GM21390 (cell line): ENCODE measurements at regions not wholly inside any gene's neighbourhood (a gene's known extent, or its start where the extent isn't known, plus 50 kb on each side); places are given as distances from the start of the nearest gene placed in this dataset.

Source experiments
- ATAC-seq: cut with Tn5 transposase; IDR thresholded peaks from one replicate; pipeline ENCODE4 v1.9.1; 2021; ENCODE audit not compliant: unreplicated experiment

- no peak for ATAC-seq
Measured at GRCh38 chr11:92850296-92850826, 119.1 kb upstream of the MTNR1B start.

DNA sequence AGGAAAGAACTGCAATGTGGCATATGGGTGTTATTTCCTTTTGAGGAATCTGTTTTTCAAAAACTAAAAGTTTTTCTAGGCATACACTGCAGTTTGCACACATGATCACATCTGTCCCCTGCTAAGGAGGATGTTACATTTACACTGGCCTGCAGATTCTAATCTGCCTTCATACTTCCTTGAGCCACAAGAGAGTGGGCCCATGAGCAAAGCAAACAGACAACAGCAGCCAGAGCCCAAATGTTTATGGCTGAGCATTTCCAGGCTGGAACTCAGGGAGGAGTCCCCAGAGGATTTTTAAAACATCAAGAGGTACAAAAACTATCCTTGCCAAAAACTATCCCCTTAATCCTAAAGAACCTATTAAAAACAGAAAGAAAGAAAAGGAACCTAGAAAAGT, 117.2 kb upstream of the MTNR1B start:
- ATAC-seq: no peak

GRCh38 chr11:92852946-92853345, 116.5 kb upstream of the MTNR1B start:
- no peak for ATAC-seq

GRCh38 chr11:92854162-92854561, 115.3 kb upstream of the MTNR1B start:
- no peak for ATAC-seq

- no peak for ATAC-seq
Measured at GRCh38 chr11:92854952-92855351, 114.5 kb upstream of the MTNR1B start.

DNA sequence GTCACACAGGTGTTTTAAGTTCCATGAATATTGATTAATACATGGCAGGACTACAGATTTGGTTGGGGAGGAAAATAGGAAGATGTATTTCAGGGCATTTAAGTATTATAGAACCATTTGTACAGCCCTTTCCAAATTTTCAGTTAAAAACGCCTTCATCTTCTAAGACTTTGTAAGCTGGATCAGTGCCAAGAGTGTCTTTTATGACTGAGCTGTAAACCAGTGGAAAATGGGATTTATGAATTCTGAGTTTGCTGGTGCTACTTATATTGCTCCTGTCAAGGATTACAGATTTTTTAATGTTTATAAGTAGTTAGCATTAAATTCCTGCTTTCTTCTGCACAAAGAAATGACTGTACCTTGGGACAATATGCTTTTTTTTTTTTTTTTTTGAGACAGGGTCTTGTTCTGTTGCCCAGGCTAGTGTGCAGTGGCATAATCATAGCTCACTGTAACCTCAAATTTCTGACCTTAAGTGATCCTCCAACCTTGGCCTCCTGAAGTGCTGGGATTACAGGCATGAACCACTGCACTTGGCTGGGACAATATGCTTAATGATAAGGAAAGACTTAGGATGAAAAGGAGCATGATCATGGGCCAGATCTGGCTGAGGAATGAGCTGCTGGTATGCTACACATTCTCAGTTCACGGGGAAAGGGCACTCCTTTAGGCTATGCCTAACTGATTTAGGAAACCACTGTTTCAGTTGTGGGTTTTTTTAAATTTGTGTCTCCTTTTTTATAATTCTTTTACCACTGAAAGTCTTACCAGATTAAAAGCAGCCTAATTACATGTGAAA, 113.6 kb upstream of the MTNR1B start:
- ATAC-seq: no peak

GRCh38 chr11:92857407-92857806, 112.0 kb upstream of the MTNR1B start:
- ATAC-seq: no peak

- no peak for ATAC-seq
Measured at GRCh38 chr11:92859156-92859690, 110.2 kb upstream of the MTNR1B start.

- no peak for ATAC-seq
Measured at GRCh38 chr11:92861634-92862033, 107.8 kb upstream of the MTNR1B start.

GRCh38 chr11:92865352-92865751, 104.1 kb upstream of the MTNR1B start:
- ATAC-seq: no peak

DNA sequence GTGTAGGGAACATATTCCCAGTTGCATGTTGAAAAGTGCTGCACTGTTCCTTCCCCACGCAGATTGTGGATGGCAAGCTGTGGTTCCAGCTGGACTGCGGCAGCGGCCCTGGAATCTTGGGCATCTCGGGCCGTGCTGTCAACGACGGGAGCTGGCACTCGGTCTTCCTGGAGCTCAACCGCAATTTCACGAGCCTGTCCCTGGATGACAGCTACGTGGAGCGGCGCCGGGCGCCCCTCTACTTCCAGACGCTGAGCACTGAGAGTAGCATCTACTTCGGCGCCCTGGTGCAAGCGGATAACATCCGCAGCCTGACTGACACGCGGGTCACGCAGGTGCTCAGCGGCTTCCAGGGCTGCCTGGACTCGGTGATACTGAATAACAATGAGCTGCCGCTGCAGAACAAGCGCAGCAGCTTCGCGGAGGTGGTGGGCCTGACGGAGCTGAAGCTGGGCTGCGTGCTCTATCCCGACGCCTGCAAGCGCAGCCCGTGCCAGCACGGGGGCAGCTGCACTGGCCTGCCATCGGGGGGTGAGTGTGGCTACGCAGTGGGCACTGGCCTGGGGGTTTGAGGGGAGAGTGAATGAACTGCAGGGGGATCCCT, 102.7 kb upstream of the MTNR1B start:
- ATAC-seq: no peak

DNA sequence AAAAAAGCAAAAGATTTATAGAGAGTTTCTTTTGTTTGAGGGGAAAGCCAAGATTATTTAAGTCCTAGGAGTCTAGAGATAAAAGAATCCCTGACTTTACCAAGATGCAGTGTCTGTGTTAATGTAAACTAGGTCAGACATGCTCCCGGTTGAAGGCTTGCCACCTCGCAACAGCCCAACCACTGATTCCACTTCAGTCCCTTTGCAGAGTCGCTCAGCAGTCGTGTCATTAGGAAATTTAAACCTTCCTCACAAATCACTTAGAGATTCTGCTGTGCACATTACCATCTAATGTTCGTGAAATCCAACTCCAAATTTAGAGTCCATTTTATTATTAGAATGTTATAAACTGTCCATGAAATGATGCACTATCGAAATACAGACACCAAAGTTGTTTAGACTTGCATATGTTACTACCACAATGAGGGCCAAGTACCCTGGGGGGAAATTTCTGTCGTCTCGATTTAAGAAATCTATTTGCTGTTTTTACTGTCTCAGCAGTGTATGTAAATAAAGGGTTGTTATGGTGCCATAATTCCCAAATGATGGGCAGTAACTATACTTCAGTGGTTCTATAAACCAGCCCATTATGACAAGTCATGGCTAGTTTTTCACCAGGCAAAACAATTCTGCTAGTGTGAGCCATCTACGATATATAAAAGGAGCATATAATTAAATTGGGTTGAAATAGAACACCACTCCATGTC, 101.4 kb upstream of the MTNR1B start:
- ATAC-seq: no peak

GRCh38 chr11:92869716-92870115, 99.7 kb upstream of the MTNR1B start:
- ATAC-seq: no peak

DNA sequence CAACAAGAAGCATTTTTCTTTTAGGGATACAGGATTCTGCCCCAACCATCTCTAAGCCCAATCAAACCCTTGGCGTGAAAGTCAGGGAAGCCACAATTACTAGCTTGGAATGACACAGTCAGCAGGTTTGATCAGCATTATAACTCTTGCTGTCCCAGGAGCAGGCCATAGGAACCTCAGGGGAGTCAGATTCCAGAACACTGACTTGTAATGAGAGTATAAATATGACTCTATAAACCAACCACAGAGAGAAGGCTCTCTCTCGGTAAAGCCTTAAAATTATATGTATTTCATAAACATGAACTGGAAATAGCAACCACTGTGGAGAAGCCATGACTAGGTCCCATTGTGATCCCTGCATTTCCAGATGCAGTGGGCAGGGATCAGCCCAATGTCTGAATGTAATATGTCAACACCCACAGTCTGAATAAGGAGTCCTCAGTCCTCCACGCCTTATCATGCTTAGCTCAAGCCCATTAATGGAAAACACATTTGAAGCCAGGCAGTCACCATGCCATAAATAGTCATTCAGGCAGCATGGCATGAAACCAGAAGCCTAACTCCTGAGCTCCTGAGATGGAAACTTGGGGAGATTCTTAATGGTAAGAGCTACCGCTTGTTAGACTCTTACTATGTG, 99.1 kb upstream of the MTNR1B start:
- ATAC-seq: no peak

GRCh38 chr11:92873551-92873950, 95.9 kb upstream of the MTNR1B start:
- ATAC-seq: no peak

DNA sequence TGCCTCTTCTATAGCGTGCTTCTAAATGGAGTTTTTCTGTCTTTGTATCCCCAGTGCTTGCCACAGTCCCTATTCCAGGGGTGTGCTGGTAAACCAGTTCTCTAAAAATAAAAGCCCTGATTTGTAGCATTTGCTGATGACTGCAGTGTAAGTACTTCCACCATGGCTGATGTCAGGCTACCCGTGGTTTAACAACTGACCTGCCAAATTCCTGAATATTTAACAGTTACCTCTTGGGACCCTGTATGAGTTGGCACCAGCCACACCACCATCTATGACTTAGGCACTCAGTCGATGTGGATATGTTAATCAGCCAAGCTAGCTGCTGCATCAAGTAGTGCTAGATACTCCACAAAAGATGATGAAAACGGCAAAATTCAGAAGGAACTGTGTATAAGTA, 94.0 kb upstream of the MTNR1B start:
- ATAC-seq: no peak

- no peak for ATAC-seq
Measured at GRCh38 chr11:92879086-92879485, 90.4 kb upstream of the MTNR1B start.

GRCh38 chr11:92880381-92880780, 89.1 kb upstream of the MTNR1B start:
- no peak for ATAC-seq

DNA sequence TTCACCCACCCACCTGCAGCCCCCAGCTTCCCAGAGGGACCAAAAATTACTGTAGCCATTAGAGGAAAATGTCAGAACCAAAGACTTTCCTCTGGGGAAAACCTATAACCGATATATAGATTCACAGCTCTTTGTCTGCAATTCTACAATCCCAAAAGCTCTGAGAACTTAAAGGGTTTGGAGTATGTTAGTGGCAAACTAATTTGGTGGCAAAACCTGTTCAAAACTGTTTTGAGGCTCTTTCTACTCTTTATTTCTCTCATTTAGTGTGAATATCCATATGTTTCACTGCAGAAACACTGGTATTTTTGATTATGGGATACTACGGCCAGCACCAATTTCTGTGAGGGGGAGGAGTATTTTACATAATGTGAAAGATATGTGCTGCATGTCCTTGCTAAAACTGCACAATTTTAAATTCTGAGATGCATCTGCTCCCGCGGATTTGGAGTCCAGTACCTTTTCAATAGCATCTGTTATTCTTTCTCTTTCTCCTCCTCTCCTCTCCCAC, 87.5 kb upstream of the MTNR1B start:
- ATAC-seq: no peak

DNA sequence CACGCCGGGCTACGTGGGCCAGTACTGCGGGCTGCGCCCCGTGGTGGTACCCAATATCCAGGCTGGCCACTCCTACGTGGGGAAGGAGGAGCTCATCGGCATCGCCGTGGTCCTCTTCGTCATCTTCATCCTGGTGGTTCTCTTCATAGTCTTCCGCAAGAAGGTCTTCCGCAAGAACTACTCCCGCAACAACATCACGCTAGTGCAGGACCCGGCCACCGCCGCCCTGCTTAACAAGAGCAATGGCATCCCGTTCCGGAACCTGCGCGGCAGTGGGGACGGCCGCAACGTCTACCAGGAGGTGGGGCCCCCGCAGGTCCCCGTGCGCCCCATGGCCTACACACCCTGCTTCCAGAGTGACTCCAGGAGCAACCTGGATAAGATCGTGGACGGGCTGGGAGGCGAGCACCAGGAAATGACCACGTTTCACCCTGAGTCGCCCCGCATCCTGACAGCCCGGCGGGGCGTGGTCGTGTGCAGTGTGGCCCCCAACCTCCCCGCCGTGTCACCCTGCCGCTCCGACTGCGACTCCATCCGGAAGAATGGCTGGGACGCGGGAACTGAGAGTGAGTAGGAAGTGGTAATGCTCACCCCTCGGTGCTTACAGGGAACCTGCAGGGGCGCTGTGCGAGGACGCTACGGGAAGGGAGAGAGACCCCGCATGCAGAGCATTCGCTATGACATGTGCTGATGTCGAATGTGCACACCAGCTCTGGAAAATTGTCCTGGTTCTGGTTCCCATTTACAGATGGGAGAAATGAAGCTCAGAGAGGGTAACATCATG, 86.4 kb upstream of the MTNR1B start:
- no peak for ATAC-seq
